ENCODE measurements at regions not wholly inside any gene's neighbourhood (a gene's known extent, or its start where the extent isn't known, plus 50 kb on each side); places are given as distances from the start of the nearest gene placed in this dataset.
"Not testable (repeated sequence)": the region's sequence is repeated elsewhere in the genome, so short reads cannot be mapped to it uniquely, and the experiment has no call there.

- no peak for TF ChIP-seq ATF3 (IDR thresholded peaks at IDR 0.05)
- TF ChIP-seq RXRA (IDR thresholded peaks at IDR 0.05): no peak
- no peak for TF ChIP-seq RAD21 (IDR thresholded peaks at IDR 0.05)
- TF ChIP-seq CTCF (IDR thresholded peaks at IDR 0.05; ENCODE audit: low read depth, low read length, missing input control): no peak
- TF ChIP-seq REST (IDR thresholded peaks at IDR 0.05): no peak
- TF ChIP-seq SP1 (IDR thresholded peaks at IDR 0.05): no peak
- no peak for TF ChIP-seq HNF4A (conservative IDR thresholded peaks at IDR 0.05)
- TF ChIP-seq EGR1 (IDR thresholded peaks at IDR 0.05; ENCODE audit: low read depth in 2 of 2): no peak
- TF ChIP-seq NR2F2 (IDR thresholded peaks at IDR 0.05): no peak
- no peak for TF ChIP-seq MAX (IDR thresholded peaks at IDR 0.05)
- TF ChIP-seq JUND (IDR thresholded peaks at IDR 0.05): no peak
- no peak for TF ChIP-seq HNF4G (IDR thresholded peaks at IDR 0.05)
- no peak for TF ChIP-seq YY1 (IDR thresholded peaks at IDR 0.05)
- TF ChIP-seq ZBTB33 (IDR thresholded peaks at IDR 0.05): no peak
- peaks cover 0 to 4% (median 1%) of the 10 kb centered on the region in 4 donors for H3K9me3 ChIP-seq (ENCODE audit: control insufficient read depth in 4 of 4, low read length in 3 of 4)
- no peak overlapping the region for H3K9ac ChIP-seq (ENCODE audit: low read depth in 1 of 2, low read length in 2 of 2)
- H3K4me1 ChIP-seq (ENCODE audit: control insufficient read depth in 4 of 4, insufficient read depth in 4 of 4, low read length in 3 of 4): no peaks in the 10 kb centered on the region
- H3K27me3 ChIP-seq (ENCODE audit: control insufficient read depth in 4 of 4, insufficient read depth in 4 of 4, low read length in 3 of 4): no peaks in the 10 kb centered on the region
- no peak overlapping the region for H3K27ac ChIP-seq (ENCODE audit: low read depth in 1 of 2, low read length in 2 of 2)
- 78% methylated on average over 3 of the region's 3 CpGs for WGBS
- no peaks in the 10 kb centered on the region for H3K36me3 ChIP-seq (ENCODE audit: control insufficient read depth in 4 of 4, insufficient read depth in 3 of 4, low read depth in 1 of 4, low read length in 3 of 4)
- DNase-seq (ENCODE audit: low spot score): no peak
- no peak overlapping the region for H3K4me3 ChIP-seq (ENCODE audit: low read depth in 1 of 3, low read length in 3 of 3)
Observed at GRCh38 chr16:50489182-50489581, 59.0 kb upstream of the NKD1 start.

- 78% methylated on average over 5 of the region's 5 CpGs for WGBS
- no peak for TF ChIP-seq REST (IDR thresholded peaks at IDR 0.05)
- no peak for TF ChIP-seq FOXA1 (IDR thresholded peaks at IDR 0.05)
- TF ChIP-seq YY1 (IDR thresholded peaks at IDR 0.05): no peak
- TF ChIP-seq RXRA (IDR thresholded peaks at IDR 0.05): no peak
- TF ChIP-seq RAD21 (IDR thresholded peaks at IDR 0.05): no peak
- TF ChIP-seq MAX (IDR thresholded peaks at IDR 0.05): no peak
- no peak overlapping the region for H3K9ac ChIP-seq (ENCODE audit: low read depth in 1 of 2, low read length in 2 of 2)
- H3K27ac ChIP-seq (ENCODE audit: low read depth in 1 of 2, low read length in 2 of 2): no peak overlapping the region
- no peak overlapping the region for H3K4me3 ChIP-seq (ENCODE audit: low read depth in 1 of 3, low read length in 3 of 3)
- H3K4me1 ChIP-seq (ENCODE audit: control insufficient read depth in 4 of 4, insufficient read depth in 4 of 4, low read length in 3 of 4): no peaks in the 10 kb centered on the region
- DNase-seq (ENCODE audit: low spot score): no peak
- H3K9me3 ChIP-seq (ENCODE audit: control insufficient read depth in 4 of 4, low read length in 3 of 4): peaks cover 0 to 4% (median 1%) of the 10 kb centered on the region in 4 donors
- H3K27me3 ChIP-seq (ENCODE audit: control insufficient read depth in 4 of 4, insufficient read depth in 4 of 4, low read length in 3 of 4): no peaks in the 10 kb centered on the region
- H3K36me3 ChIP-seq (ENCODE audit: control insufficient read depth in 4 of 4, insufficient read depth in 3 of 4, low read depth in 1 of 4, low read length in 3 of 4): no peaks in the 10 kb centered on the region
Observed at GRCh38 chr16:50487528-50487927, 60.7 kb upstream of the NKD1 start.

- H3K36me3 ChIP-seq (ENCODE audit: control insufficient read depth in 4 of 4, insufficient read depth in 3 of 4, low read depth in 1 of 4, low read length in 3 of 4); H3K27ac ChIP-seq (ENCODE audit: low read depth in 1 of 2, low read length in 2 of 2); H3K4me3 ChIP-seq (ENCODE audit: low read depth in 1 of 3, low read length in 3 of 3); H3K4me1 ChIP-seq (ENCODE audit: control insufficient read depth in 4 of 4, insufficient read depth in 4 of 4, low read length in 3 of 4); DNase-seq (ENCODE audit: low spot score); H3K9me3 ChIP-seq (ENCODE audit: control insufficient read depth in 4 of 4, low read length in 3 of 4); H3K27me3 ChIP-seq (ENCODE audit: control insufficient read depth in 4 of 4, insufficient read depth in 4 of 4, low read length in 3 of 4); H3K9ac ChIP-seq (ENCODE audit: low read depth in 1 of 2, low read length in 2 of 2): not testable (repeated sequence)
Observed at GRCh38 chr16:50486162-50486561, 62.0 kb upstream of the NKD1 start.
